Central memory CD4-positive, alpha-beta T cell (primary cell): ENCODE measurements at regions not wholly inside any gene's neighbourhood (a gene's known extent, or its start where the extent isn't known, plus 50 kb on each side); places are given as distances from the start of the nearest gene placed in this dataset.
"Not testable (repeated sequence)": the region's sequence is repeated elsewhere in the genome, so short reads cannot be mapped to it uniquely, and the experiment has no call there.

Experiments used
- DNase-seq: peaks from one replicate; pipeline ENCODE4 v3.0.0; 2022

DNA sequence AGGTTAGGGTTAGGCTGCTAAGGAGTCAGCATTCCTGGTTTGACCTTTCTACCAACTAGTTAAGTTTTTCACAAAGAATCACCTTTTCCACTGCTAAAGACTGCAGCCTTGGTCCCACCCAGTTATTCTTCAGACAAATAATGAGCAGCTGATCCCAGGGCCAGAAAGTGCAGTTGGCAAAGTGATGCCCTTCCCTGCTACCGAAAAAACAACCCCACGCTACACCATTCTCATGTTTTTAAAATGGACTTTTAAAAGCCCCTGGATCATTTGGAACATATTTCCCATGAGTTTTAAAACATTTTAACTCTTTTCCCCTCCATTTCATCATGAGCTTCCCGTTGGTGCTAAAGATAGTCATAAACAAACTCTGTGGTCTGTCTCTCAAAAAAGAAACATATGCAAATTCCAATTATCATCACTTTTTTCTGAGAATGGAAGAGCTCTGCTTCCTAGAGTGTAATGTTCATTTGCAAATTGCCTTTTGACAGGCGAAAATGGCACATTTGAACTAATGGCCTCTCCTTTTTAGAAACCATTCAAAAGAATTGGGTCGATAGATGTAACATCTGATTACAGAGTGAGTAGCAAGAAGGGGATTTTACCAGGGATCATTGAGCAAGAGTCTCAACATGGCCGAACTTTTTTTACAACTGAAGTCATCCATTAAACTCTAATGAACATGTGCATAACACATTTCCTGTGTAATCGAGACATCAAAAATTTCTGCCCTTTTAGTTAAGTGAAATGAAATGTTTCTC lies 129.3 kb upstream of the RAP1B start:
- DNase-seq: no peak

DNA sequence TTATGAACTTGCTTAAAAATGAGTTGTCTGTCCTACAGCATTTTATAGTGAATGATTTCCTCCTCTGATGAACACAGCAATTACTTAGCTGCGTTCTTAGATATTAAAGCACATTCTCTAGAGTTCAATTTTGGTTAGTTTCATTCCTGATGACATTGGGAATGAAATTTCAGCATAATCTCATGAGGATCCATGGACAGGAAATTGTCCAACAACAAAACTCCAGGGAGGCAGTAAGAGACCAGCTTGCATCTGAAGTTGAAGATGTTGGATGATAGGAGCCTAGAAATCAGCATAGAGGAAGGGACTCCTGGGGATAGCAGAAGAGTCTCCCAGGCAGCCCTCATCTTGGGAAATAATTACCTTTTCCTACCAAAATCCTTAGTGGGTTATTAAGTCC lies 128.7 kb upstream of the RAP1B start:
- no peak for DNase-seq

GRCh38 chr12:68482660-68483059 lies 128.0 kb upstream of the RAP1B start:
- DNase-seq: no peak

DNA sequence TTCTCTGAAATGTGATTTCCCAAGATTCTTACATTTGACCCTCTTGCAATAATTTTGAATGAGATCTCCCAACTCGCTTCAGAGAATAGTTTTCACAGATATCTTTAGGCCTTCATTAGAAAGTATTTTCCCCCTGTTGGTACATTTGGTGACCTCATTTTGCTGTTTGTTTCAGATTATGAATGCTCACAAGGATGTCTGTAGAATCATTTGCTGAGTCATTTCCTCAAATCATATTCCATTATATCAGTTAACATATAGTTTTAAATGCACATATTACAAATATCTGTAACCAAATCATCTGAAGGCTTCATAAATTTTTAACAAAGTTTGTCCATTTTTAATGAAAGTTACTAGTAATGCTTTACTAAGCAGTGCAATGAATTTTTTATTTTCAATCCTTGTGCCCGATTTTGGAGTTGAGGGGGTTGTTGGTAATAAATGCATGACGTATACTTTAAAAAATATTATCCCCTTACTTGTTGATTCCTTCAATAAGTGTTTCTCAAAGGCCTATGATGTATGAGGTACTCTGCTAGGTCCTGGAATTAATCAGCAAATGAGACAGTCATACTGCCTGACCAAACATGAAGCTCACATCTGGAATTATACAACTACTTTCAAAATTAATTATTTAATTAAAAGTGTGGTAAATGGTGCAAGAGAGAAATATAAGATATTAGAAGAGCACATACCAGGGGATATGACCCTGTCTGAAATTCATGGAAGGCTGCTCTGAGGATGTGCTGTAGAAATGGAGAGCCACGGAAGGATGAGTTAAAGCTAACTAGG lies 126.9 kb upstream of the RAP1B start:
- no peak for DNase-seq

GRCh38 chr12:68484578-68484977 lies 126.1 kb upstream of the RAP1B start:
- not testable (repeated sequence) for DNase-seq

GRCh38 chr12:68486449-68486848 lies 124.2 kb upstream of the RAP1B start:
- not testable (repeated sequence) for DNase-seq

DNA sequence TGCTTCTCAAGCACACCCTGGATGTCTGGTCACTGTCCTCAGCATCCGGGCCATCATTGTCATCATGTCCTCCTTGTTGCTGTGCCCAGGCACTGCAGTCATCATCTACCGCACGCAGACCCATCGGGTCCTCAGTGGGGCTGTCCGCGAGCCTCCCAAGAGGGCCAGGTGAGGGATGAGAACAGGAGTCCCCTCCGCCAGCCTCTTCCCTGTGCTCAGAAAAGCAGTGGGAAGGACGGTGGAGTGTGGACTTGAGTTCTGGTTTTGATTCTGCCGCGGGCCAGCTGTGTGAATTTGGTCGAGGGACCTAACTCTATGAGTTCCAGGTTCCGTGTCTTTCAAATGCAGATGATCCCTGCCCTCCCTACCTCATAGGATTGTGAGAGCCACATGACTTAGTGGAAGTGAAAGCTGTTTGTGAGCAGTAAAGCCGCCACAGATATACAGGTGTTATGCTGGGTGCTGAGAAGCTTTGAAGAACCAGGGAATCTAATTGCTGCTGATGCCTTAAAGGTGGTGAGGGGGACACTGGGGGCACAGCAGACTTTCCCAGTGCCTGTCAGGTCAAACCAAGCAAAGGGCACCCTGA lies 122.9 kb upstream of the RAP1B start:
- DNase-seq: no peak

DNA sequence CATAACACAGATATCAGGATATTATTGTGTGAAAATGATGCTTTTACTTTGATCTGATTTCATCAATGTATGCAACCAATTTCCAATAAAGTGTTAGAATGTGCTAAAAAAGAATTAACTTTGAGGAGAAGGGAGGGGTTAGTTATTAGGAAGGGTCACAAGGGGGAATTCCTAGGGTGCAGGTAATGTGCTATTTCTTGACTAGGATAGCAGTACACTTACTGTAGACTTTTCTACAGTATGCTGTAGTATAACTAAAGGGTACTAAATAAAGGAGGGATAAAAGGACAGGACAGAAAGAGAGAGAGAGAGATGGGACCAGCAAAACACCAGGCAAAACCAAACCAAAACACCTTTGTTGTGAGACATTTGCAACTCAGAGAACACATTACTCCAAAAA lies 121.4 kb upstream of the RAP1B start:
- DNase-seq: no peak

GRCh38 chr12:68490476-68490875 lies 120.2 kb upstream of the RAP1B start:
- no peak for DNase-seq

DNA sequence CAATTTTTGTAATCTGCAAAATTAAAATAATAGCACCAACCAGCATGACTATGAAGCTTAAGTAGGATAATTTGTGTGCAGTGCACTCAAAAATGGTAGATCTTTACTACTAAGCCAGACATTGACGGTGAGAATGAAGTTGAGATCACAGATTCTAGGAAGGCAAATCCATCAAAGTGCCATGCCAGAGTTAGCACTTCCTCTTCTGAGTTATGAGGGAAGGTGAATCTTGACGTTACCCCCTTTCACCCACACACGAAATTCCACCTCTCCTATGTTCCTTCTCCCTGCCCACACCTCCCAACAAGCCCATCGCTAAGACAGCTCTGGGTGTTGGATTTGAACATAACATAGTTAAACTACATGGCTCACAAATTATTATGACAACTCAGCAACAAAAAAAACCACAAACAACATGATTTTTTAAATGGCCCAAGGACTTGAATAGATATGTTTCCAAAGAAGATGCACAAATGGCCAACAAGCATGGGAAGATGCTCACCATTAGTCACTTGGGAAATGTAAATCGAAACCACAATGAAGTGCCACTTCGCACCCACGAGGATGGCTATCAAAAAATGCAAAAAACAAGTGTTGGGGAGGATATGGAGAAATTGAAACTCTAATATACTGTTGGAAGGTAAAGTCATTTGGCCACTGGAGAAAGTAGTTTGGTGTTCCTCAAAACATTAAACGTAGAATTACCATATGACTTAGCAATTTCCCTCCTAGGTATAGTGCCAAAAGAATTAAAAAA lies 119.3 kb upstream of the RAP1B start:
- DNase-seq: no peak

- no peak for DNase-seq
Observed at GRCh38 chr12:68495336-68496070, 115.2 kb upstream of the RAP1B start.

- no peak for DNase-seq
Observed at GRCh38 chr12:68497107-68497506, 113.6 kb upstream of the RAP1B start.

DNA sequence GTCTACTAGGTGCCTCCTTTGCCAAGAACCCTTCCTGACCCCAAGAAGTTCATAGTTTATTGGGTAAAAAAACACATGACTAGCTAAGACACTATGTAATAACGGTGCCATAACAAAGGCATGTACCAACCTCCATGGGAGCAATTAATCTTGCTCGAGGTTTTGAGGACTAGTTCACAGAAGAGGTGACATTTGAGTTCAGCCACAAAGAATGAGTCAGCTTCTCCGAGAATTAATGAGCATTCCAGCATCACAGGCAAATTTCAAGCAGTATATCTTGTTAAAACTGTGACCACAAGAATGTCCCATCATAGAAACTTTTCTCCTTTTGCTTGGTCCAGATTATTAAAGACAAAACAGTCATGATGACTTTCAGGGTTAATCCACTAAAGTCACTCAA lies 113.0 kb upstream of the RAP1B start:
- DNase-seq: no peak

DNA sequence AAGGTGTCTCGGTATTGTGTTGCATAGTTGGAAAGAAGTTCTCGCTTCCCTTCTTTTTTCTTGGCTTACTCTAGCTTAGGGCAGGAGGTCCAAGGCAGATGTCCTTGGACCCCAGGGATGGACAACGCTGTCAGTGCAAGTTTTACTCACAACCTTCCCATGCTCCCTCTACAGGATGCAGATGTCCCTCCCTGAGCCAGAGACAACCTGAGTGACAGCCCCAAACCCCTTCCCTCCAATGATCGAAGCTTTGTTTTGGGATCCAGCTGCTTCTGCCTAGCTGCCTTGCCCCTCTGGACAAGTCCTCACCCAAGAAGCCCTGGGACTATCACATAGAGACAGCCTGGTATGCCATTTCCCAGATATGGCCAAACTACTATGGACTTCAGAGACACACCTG lies 112.0 kb upstream of the RAP1B start:
- no peak for DNase-seq

GRCh38 chr12:68499616-68500015 lies 111.1 kb upstream of the RAP1B start:
- DNase-seq: no peak

- no peak for DNase-seq
Observed at GRCh38 chr12:68501226-68501625, 109.5 kb upstream of the RAP1B start.

DNA sequence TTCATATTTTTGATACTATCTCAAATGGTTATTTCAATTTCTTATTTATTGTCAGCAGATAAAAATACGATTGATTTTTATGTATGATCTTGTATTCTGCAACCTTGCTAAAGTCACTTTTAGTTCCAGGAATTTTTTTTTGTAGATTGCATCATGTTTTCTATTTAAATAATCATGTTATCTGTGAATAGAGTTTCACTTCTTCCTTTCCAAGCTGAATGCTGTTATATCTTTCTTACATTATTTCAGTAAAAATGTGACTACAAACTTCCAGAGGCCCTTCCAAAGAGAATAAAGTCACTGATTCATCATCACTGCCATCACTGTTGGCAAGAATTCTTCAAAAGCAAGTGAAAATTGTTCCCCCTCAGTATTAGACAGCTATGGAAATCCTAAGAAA lies 104.7 kb upstream of the RAP1B start:
- no peak for DNase-seq

DNA sequence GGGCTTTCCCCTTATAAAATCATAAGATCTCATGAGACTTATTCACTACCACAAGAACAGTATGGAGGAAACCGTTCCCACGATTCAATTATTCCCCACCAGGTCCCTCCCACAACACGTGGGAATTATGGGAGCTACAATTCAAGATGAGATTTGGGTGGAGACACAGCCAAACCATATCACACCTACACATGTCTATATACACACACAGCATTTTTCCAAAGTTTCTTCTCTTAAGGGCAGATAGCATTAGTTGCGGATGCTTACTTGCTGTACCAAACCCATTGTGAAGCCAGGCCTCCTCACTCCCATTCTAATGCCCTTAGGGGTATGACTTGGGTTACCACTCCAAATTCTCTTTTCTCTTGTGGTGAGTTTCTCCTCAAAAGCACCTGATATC lies 104.1 kb upstream of the RAP1B start:
- DNase-seq: no peak

GRCh38 chr12:68507657-68508056 lies 103.0 kb upstream of the RAP1B start:
- DNase-seq: no peak

DNA sequence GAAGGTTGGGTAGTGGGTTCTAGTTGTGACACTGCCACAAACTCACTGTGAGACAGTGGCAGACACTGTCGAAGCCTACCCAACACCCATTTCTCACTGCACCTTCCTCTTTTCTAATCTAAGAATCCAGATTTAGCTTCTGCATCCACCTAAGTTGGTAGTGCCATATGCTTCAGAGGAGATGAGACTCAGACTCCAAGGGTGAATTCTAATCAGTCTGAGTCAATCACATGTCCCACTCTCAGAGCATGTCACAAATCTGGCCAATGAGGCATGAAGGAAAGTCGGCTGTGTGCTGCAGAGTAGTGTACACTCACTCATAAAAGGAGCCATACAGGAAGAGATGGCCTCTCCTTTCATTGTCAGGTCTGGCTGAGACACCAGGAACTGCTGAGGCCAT lies 102.1 kb upstream of the RAP1B start:
- no peak for DNase-seq

DNA sequence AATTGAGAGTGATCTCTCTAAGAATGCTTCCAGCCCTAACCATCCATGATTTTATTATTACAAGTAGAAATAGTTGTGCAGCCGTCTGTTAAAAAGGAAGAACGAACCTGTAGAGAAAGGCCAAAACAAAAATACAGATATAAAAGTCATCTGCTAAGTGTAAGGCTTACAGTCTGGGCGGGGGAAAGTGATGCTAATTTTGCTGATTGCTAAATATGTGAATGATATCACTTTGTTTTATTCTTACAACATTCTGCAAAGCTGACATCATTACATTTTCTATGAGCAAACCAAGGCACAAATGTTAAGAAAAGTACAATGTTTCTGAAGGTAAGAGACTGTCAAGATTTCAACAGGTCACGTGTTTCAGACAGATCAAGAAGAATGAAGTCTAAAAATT lies 101.5 kb upstream of the RAP1B start:
- no peak for DNase-seq

- no peak for DNase-seq
Observed at GRCh38 chr12:68510397-68510796, 100.3 kb upstream of the RAP1B start.
